ENCODE measurements at regions not wholly inside any gene's neighbourhood (a gene's known extent, or its start where the extent isn't known, plus 50 kb on each side); places are given as distances from the start of the nearest gene placed in this dataset.

DNA sequence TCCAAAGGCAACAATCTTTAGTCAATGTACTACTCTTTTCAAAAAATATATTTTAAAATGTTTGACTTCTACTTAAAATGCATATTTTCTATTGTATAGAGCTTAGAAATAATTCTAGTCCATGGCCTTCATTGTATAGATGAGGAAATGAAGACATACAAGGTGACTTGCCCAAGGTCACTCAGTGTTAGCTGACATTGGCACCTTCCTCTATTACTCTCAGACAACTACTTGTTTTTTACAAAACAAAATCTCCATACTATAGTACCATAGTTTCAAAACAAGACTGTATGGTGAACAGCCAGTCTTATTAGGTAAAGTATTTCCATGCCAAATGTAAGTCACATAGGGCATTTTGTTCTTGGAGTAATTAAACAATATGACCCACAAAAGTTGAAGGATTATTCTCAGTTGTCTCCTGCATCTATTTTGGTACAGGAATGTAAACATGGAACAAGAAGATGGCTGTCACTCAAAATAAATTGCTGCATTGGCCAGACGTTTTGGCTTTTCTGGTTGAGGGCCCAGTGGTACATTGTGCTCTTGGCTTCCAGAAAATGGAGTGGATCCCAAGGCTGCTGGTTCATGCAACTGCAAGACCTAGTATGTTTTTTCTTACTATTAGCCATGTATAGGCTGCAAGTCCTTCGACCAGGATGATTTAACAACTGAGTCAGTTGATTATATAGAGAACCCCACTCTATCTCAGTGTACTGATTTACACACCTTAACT is 54.3 kb upstream of the NOX3 start:
- intact Hi-C loops (cut with micrococcal nuclease): no loop called here

More for the DNA sequence above, 54.3 kb upstream of the NOX3 start:
- Histone ChIP-seq H3K4me2 (ENCODE audit: low read length) (no peak overlapping the region), H3K9me3 (ENCODE audit: control insufficient read depth in 1 of 2, insufficient read depth in 1 of 2, low read depth in 1 of 2, low read length in 2 of 2) (no peaks in the 10 kb centered on the region), H3K9me2 (ENCODE audit: insufficient read depth) (no peaks in the 10 kb centered on the region; the same call in 1 of the 2 replicates), H3K79me2 (ENCODE audit: insufficient read depth, low read length) (no peaks in the 10 kb centered on the region), H3K4me1 (ENCODE audit: control insufficient read depth in 1 of 2, insufficient read depth in 2 of 2, low read length in 2 of 2) (no peaks in the 10 kb centered on the region), H3K4me3 (replicated peaks in 1 of 2; ENCODE audit: low read depth in 1 of 2, low read length in 2 of 2) (no peak overlapping the region), H3K27ac (ENCODE audit: low read depth, low read length) (no peak overlapping the region), H3K27me3 (ENCODE audit: insufficient read depth, low read length) (no peaks in the 10 kb centered on the region), H3K36me3 (ENCODE audit: control insufficient read depth in 1 of 2, insufficient read depth in 2 of 2, low read length in 2 of 2) (no peaks in the 10 kb centered on the region), H2AFZ (ENCODE audit: low read depth, low read length, poor library complexity, severe bottlenecking) (no peak overlapping the region), H3K9ac (ENCODE audit: low read length) (no peak overlapping the region), H4K20me1 (ENCODE audit: insufficient read depth) (no peaks in the 10 kb centered on the region)
- TF ChIP-seq ELF1 (IDR thresholded peaks at IDR 0.05; ENCODE audit: borderline replicate concordance, low read depth): no peak
- TF ChIP-seq SP1 (IDR thresholded peaks at IDR 0.05; ENCODE audit: low read depth): no peak
- TF ChIP-seq, protein P1, sequence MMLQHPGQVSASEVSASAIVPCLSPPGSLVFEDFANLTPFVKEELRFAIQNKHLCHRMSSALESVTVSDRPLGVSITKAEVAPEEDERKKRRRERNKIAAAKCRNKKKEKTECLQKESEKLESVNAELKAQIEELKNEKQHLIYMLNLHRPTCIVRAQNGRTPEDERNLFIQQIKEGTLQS (IDR thresholded peaks at IDR 0.05): no peak
- no peak for TF ChIP-seq EGR1 (IDR thresholded peaks at IDR 0.05; ENCODE audit: low read depth)
- TF ChIP-seq SIN3A (IDR thresholded peaks at IDR 0.05; ENCODE audit: low read depth): no peak
- no peak for TF ChIP-seq RAD21 (IDR thresholded peaks at IDR 0.05; ENCODE audit: low read depth)
- TF ChIP-seq, protein P2, sequence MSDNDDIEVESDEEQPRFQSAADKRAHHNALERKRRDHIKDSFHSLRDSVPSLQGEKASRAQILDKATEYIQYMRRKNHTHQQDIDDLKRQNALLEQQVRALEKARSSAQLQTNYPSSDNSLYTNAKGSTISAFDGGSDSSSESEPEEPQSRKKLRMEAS (IDR thresholded peaks at IDR 0.05): no peak
- no peak for TF ChIP-seq FOSL1 (IDR thresholded peaks at IDR 0.05; ENCODE audit: low read depth)
- TF ChIP-seq, protein P3, sequence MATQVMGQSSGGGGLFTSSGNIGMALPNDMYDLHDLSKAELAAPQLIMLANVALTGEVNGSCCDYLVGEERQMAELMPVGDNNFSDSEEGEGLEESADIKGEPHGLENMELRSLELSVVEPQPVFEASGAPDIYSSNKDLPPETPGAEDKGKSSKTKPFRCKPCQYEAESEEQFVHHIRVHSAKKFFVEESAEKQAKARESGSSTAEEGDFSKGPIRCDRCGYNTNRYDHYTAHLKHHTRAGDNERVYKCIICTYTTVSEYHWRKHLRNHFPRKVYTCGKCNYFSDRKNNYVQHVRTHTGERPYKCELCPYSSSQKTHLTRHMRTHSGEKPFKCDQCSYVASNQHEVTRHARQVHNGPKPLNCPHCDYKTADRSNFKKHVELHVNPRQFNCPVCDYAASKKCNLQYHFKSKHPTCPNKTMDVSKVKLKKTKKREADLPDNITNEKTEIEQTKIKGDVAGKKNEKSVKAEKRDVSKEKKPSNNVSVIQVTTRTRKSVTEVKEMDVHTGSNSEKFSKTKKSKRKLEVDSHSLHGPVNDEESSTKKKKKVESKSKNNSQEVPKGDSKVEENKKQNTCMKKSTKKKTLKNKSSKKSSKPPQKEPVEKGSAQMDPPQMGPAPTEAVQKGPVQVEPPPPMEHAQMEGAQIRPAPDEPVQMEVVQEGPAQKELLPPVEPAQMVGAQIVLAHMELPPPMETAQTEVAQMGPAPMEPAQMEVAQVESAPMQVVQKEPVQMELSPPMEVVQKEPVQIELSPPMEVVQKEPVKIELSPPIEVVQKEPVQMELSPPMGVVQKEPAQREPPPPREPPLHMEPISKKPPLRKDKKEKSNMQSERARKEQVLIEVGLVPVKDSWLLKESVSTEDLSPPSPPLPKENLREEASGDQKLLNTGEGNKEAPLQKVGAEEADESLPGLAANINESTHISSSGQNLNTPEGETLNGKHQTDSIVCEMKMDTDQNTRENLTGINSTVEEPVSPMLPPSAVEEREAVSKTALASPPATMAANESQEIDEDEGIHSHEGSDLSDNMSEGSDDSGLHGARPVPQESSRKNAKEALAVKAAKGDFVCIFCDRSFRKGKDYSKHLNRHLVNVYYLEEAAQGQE (IDR thresholded peaks at IDR 0.05; ENCODE audit: low read depth): no peak
- no peak for TF ChIP-seq ZNF274 (IDR thresholded peaks at IDR 0.05; ENCODE audit: low read depth, low read length)
- no peak for TF ChIP-seq JUND (IDR thresholded peaks at IDR 0.05)
- no peak for TF ChIP-seq TCF7L2 (IDR thresholded peaks at IDR 0.05; ENCODE audit: borderline replicate concordance, extremely low read depth, insufficient read depth, insufficient read length)
- TF ChIP-seq YY1 (IDR thresholded peaks at IDR 0.05; ENCODE audit: extremely low read depth, insufficient replicate concordance, low read depth, low read length): no peak
- TF ChIP-seq, protein P4, sequence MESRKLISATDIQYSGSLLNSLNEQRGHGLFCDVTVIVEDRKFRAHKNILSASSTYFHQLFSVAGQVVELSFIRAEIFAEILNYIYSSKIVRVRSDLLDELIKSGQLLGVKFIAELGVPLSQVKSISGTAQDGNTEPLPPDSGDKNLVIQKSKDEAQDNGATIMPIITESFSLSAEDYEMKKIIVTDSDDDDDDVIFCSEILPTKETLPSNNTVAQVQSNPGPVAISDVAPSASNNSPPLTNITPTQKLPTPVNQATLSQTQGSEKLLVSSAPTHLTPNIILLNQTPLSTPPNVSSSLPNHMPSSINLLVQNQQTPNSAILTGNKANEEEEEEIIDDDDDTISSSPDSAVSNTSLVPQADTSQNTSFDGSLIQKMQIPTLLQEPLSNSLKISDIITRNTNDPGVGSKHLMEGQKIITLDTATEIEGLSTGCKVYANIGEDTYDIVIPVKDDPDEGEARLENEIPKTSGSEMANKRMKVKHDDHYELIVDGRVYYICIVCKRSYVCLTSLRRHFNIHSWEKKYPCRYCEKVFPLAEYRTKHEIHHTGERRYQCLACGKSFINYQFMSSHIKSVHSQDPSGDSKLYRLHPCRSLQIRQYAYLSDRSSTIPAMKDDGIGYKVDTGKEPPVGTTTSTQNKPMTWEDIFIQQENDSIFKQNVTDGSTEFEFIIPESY (IDR thresholded peaks at IDR 0.05; ENCODE audit: extremely low read depth, insufficient replicate concordance, low read length): no peak
- TF ChIP-seq CEBPB (IDR thresholded peaks at IDR 0.05; ENCODE audit: low read depth): no peak
- no peak for TF ChIP-seq POLR2A (IDR thresholded peaks at IDR 0.05; ENCODE audit: borderline replicate concordance, extremely low read depth, insufficient read depth, insufficient read length)
- ChIA-PET CTCF (no interaction called here), RAD21 (ENCODE audit: low non-redundant PET in 1 of 2, low total read pairs in 2 of 2, uncharacterized antibody in 2 of 2, unreplicated experiment in 2 of 2) (no interaction called here), POLR2A (no interaction called here)
- DNase-seq (ENCODE audit: low read depth, low spot score) (no peak), ATAC-seq (no peak)
- BruUV-seq (replicated peaks): no TSS peak
